Testis (tissue), 2 donors: ENCODE measurements at regions not wholly inside any gene's neighbourhood (a gene's known extent, or its start where the extent isn't known, plus 50 kb on each side); places are given as distances from the start of the nearest gene placed in this dataset.
A peak's percentile ranks its signal among the peaks of the same experiment; 100 is the strongest.

Source experiments
- DNase-seq: peaks from one replicate; pipeline ENCODE4 v3.0.0-alpha.2; 2019
- H3K27ac ChIP-seq, 2 donors: fragments of 200-600 bp; sonication (generic); one replicate each; pipeline ENCODE4 v1.5.1; 2019
- H3K27me3 ChIP-seq: fragments of 200-600 bp; sonication (generic); one replicate; pipeline ENCODE4 v1.5.1; 2019
- H3K36me3 ChIP-seq: fragments of 200-600 bp; sonication (generic); one replicate; pipeline ENCODE4 v1.5.1; 2017; ENCODE audit warnings: low read depth; ENCODE audit errors: missing control alignments
- H3K4me1 ChIP-seq: fragments of 200-600 bp; sonication (generic); one replicate; pipeline ENCODE4 v1.5.1; 2019
- H3K4me3 ChIP-seq, 2 donors: fragments of 200-600 bp; sonication (generic); one replicate each; pipeline ENCODE4 v1.5.1; 2017 to 2019
- H3K9me3 ChIP-seq: fragments of 200-600 bp; sonication (generic); one replicate; pipeline ENCODE4 v1.5.1; 2017
- POLR2A ChIP-seq: fragments of 450-650 bp; IDR thresholded peaks from one replicate; pipeline ENCODE4 v1.6.1; 2017; ENCODE audit warnings: antibody characterized with exemption, mild to moderate bottlenecking, moderate library complexity
- WGBS, 2 donors: methylation state at CpG; one replicate each; pipeline ENCODE4 v1.1.5; 2018; 5-methylcytosine and 5-hydroxymethylcytosine counted together
- intact Hi-C: fragments of 100-400 bp; cut with DNase I; formaldehyde crosslinking; loops from one replicate; pipeline ENCODE4 v1.15.1; 2023; ENCODE audit warnings: low total_unique reads
- TF ChIP-seq, protein P1 (sequence below), 3 experiments: fragments of 450-650 bp in 2 of 3; fragments of 200-600 bp in 1 of 3; sonication (generic) in 1 of 3; IDR thresholded peaks; one replicate each; pipeline ENCODE4 v1.5.1; 2016 to 2019; ENCODE audit warnings: antibody characterized with exemption in 3 of 3, mild to moderate bottlenecking in 2 of 3, moderate library complexity in 1 of 3

DNA sequence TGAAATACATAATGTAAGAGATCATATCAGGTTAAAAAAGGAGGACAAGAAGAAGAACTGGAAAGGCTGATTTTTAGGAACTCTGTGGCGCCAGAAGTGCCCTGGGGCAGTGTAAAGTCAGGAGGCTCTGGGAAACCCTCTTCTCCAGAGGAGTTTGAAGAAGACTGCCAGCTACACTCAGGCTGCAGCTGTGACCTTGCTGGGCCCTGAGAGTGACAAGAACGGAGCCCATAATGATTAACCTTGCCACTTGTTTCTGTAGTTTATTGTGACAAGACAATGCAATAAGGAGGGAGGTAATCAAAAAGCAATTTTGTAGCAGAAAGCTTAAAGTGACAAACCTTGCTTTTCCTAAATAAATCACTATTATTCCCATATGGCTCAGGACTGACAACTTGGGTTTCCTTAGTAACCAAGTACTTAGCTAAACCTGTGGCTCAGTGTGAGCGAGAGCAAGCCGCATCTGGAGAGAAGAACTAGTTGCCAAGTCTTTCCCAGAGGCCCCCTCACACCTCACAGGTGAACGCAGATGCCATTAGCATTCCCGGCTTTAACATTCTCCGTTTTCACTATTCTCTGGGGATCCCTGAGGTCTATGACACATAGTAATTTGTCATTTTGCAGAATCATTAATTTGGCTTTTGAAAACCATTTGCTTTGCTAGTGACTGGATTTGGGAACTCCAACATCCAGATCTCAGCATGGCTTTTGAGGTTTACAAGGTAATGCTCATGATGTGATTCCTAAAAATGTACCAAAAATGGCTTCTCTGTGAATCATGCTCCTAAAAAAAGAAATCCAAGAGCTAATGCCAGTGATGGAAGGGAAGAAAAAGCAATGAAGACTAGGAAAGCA is 115.9 kb downstream of the OMA1 start:
- Histone ChIP-seq H3K27ac (no peak overlapping the region), H3K36me3 (no peaks in the 10 kb centered on the region), H3K4me1 (no peaks in the 10 kb centered on the region), H3K4me3 (no peak overlapping the region), H3K9me3 (no peaks in the 10 kb centered on the region), H3K27me3 (no peaks in the 10 kb centered on the region)
- DNase-seq = peak; percentile 28
- intact Hi-C loops = no loop called here
- WGBS, 2 donors = 70 to 79% methylated on average over 7 of the region's 7 CpGs
- TF ChIP-seq, protein P1, sequence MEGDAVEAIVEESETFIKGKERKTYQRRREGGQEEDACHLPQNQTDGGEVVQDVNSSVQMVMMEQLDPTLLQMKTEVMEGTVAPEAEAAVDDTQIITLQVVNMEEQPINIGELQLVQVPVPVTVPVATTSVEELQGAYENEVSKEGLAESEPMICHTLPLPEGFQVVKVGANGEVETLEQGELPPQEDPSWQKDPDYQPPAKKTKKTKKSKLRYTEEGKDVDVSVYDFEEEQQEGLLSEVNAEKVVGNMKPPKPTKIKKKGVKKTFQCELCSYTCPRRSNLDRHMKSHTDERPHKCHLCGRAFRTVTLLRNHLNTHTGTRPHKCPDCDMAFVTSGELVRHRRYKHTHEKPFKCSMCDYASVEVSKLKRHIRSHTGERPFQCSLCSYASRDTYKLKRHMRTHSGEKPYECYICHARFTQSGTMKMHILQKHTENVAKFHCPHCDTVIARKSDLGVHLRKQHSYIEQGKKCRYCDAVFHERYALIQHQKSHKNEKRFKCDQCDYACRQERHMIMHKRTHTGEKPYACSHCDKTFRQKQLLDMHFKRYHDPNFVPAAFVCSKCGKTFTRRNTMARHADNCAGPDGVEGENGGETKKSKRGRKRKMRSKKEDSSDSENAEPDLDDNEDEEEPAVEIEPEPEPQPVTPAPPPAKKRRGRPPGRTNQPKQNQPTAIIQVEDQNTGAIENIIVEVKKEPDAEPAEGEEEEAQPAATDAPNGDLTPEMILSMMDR (IDR thresholded peaks at IDR 0.05) = no peak
- TF ChIP-seq POLR2A = no peak

DNA sequence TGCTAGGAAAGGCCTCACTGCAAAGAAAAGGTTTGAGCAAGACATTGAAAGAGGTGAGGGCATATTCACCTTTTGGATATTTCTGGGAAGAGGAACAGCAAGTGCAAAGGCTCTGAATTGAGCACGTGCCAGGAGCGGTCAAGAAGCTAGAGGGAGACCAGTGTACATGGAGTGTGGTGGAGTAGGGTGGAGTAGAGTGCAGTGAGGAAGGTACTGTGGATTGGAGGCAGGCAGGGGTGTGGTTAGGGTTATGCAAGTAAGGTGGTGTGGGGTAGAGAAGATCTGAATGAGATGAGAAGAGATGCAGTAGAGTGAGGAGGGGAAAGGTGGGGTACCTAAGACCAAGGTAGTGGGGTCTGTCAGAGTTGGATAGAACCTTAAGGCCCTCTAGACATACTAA is 119.6 kb downstream of the OMA1 start:
- Histone ChIP-seq H3K9me3 (no peaks in the 10 kb centered on the region), H3K4me3 (no peak overlapping the region), H3K27me3 (no peaks in the 10 kb centered on the region), H3K27ac (no peak overlapping the region), H3K36me3 (no peaks in the 10 kb centered on the region), H3K4me1 (no peaks in the 10 kb centered on the region)
- DNase-seq = no peak
- intact Hi-C loops = no loop called here
- 96 to 98% methylated on average over 2 of the region's 2 CpGs for WGBS, 2 donors
- TF ChIP-seq, protein P1 (IDR thresholded peaks at IDR 0.05) = no peak
- TF ChIP-seq POLR2A = no peak

DNA sequence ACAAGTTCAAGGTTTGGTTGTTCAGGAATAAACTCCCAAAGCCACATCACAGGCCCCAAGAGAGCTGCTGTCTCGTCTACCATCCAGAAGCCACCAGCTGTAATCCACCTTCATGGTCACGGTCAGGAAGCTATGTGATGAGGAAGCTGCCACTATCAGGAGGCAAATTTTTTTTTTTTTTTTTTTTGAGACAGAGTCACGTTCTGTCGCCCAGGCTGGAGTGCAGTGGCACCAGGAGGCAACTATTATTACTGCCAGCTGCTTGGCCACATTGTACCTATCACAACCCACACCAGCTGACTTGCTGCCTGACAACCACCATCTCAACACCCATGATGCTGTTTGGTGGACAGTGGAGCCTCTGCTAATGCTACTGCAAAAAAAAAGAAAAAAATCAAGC is 124.1 kb downstream of the OMA1 start:
- TF ChIP-seq, protein P1 (IDR thresholded peaks at IDR 0.05) = no peak
- TF ChIP-seq POLR2A = no peak
- 80 to 92% methylated on average over 3 to 4 of the region's 4 CpGs for WGBS, 2 donors
- no peaks in the 10 kb centered on the region for H3K4me1 ChIP-seq
- H3K4me3 ChIP-seq = no peak overlapping the region
- no peak for DNase-seq
- no peaks in the 10 kb centered on the region for H3K27me3 ChIP-seq
- intact Hi-C loops = no loop called here
- no peak overlapping the region for H3K27ac ChIP-seq
- no peaks in the 10 kb centered on the region for H3K9me3 ChIP-seq
- no peaks in the 10 kb centered on the region for H3K36me3 ChIP-seq

DNA sequence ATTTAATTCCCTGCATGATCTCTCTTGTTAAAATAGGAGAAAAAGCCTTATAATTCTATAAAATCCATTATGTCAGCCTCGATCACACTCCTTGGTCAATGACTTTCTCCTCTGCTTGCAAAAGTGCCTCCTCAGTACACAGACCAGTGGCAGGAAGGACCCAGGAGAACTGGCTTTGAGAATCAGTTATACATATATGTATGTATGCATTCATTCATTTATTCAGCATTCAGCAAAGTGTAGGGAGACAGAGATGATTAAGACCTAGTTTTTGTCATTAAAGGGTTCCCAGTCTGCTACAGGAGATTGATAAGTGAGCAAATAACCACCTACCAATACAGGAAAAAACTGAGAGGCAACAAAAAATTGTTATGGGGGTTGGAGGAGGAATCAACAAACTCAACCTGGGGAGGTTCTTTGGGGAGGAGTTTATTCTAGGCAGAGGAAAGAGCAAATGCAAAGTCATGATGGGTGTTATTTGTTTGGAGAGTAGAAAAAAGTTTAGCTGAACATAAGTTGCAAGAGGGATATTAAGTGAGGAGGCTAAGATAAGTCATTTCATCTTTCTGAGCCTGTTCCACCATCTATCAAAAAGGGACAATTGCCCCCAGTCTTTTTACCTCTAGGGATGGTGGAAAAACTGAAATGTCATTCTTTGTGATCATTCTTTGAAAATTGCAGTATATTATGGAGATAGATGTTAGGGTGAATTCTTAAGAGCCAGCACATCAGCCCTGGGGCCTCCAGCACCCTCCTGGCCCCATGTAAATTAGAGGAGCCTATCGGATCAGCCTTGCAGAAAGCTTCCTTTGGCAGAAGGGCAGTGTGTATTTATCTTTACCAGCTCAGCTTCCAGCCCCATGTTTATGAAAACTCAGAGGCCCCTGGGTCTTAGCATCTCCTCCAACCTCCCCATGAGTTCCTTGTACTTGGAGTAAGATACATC is 128.0 kb downstream of the OMA1 start:
- intact Hi-C loops = no loop called here
- Histone ChIP-seq H3K27me3 (no peaks in the 10 kb centered on the region), H3K4me1 (no peaks in the 10 kb centered on the region), H3K36me3 (no peaks in the 10 kb centered on the region), H3K27ac (no peak overlapping the region), H3K4me3 (no peak overlapping the region), H3K9me3 (no peaks in the 10 kb centered on the region)
- no peak for DNase-seq
- 73 to 91% methylated on average over 2 of the region's 2 CpGs for WGBS, 2 donors
- TF ChIP-seq, protein P1 (IDR thresholded peaks at IDR 0.05) = no peak
- TF ChIP-seq POLR2A = no peak
